IMR-90 (cell line): ENCODE measurements at regions not wholly inside any gene's neighbourhood (a gene's known extent, or its start where the extent isn't known, plus 50 kb on each side); places are given as distances from the start of the nearest gene placed in this dataset.

ENCODE experiments used
- ATAC-seq: fragments of 200-7000 bp; cut with Tn5 transposase; 2 replicates; pipeline ENCODE4 v1.9.1; 2020; ENCODE audit warnings: low read depth, mild to moderate bottlenecking, moderate library complexity
- BruUV-seq: library from RNA; stranded (reverse); fragments of 400-500 nt; replicated peaks from 2 replicates; lab custom pipeline; 2021; lab: Mats Ljungman, UMichigan
- CTCF ChIA-PET: fragments of 300-600 bp; formaldehyde crosslinking; extraction: SDS; loops from one replicate; lab custom pipeline; 2021; ENCODE audit warnings: antibody characterized with exemption; lab: Yijun Ruan, JAX
- POLR2A ChIA-PET: fragments of 300-600 bp; sonication (Branson Sonifier 250); formaldehyde crosslinking; loops from one replicate; lab custom pipeline; 2022; ENCODE audit warnings: antibody characterized with exemption; ENCODE audit not compliant: unreplicated experiment; lab: Charles Lee
- DNase-seq: peaks from one replicate; pipeline ENCODE4 v3.0.0; 2013
- H2AFZ ChIP-seq: replicated peaks from 2 replicates; pipeline ENCODE3; 2013; ENCODE audit warnings: low read length, mild to moderate bottlenecking; ENCODE audit not compliant: poor library complexity
- H2AK5ac ChIP-seq: 2 replicates; pipeline ENCODE4 v1.6.1; 2013; ENCODE audit warnings: low read depth, low read length, inconsistent platforms
- H2AK9ac ChIP-seq: replicated peaks from 2 replicates; pipeline ENCODE3; 2013; ENCODE audit warnings: mild to moderate bottlenecking, low read depth, low read length, moderate library complexity; ENCODE audit not compliant: poor library complexity
- H2BK120ac ChIP-seq: 2 replicates; pipeline ENCODE4 v1.6.1; 2013; ENCODE audit warnings: low read depth, low read length, inconsistent platforms
- H2BK15ac ChIP-seq: 3 replicates; pipeline ENCODE4 v1.6.1; 2013; ENCODE audit warnings: low read depth, low read length, inconsistent platforms
- H2BK20ac ChIP-seq: 2 replicates; pipeline ENCODE4 v1.6.1; 2013; ENCODE audit warnings: low read depth, mild to moderate bottlenecking, inconsistent platforms, low read length, moderate library complexity
- H2BK5ac ChIP-seq: 2 replicates; pipeline ENCODE4 v1.6.1; 2013; ENCODE audit warnings: mild to moderate bottlenecking, low read depth, low read length, inconsistent platforms; ENCODE audit not compliant: poor library complexity, severe bottlenecking
- H3K14ac ChIP-seq: replicated peaks from 2 replicates; pipeline ENCODE4 v1.6.1; 2013; ENCODE audit warnings: low read depth, low read length, inconsistent platforms
- H3K18ac ChIP-seq: 2 replicates; pipeline ENCODE4 v1.6.1; 2013; ENCODE audit warnings: low read depth, low read length, control low read depth
- H3K23ac ChIP-seq: 2 replicates; pipeline ENCODE4 v1.6.1; 2013; ENCODE audit warnings: low read depth, low read length, inconsistent platforms
- H3K27ac ChIP-seq: 2 replicates; pipeline ENCODE4 v1.5.1; 2013; ENCODE audit warnings: mild to moderate bottlenecking, control low read depth, low read length; ENCODE audit not compliant: insufficient read depth
- H3K27me3 ChIP-seq: 2 replicates; pipeline ENCODE4 v1.6.1; 2013; ENCODE audit warnings: low read length; ENCODE audit not compliant: control insufficient read depth, insufficient read depth
- H3K36me3 ChIP-seq: 2 replicates; pipeline ENCODE4 v1.6.1; 2013; ENCODE audit warnings: low read length, mixed read lengths; ENCODE audit not compliant: control insufficient read depth, insufficient read depth
- H3K4ac ChIP-seq: 2 replicates; pipeline ENCODE4 v1.6.1; 2013; ENCODE audit warnings: low read depth, low read length, inconsistent platforms
- H3K4me1 ChIP-seq: 2 replicates; pipeline ENCODE4 v1.6.1; 2013; ENCODE audit warnings: low read length, mixed read lengths; ENCODE audit not compliant: control insufficient read depth, insufficient read depth
- H3K4me2 ChIP-seq: 2 replicates; pipeline ENCODE4 v1.6.1; 2013; ENCODE audit warnings: low read depth, mild to moderate bottlenecking, control low read depth, low read length, moderate library complexity
- H3K4me3 ChIP-seq: 2 replicates; pipeline ENCODE4 v1.5.1; 2013; ENCODE audit warnings: low read depth, mild to moderate bottlenecking, control low read depth, low read length, moderate library complexity; ENCODE audit not compliant: insufficient read depth
- H3K56ac ChIP-seq: 2 replicates; pipeline ENCODE4 v1.6.1; 2013; ENCODE audit warnings: low read length, inconsistent platforms; ENCODE audit not compliant: insufficient read depth; ENCODE audit errors: extremely low read depth
- H3K79me1 ChIP-seq, 2 experiments: 2 replicates each; pipeline ENCODE4 v1.6.1; 2013; ENCODE audit warnings: low read length in 2 of 2, inconsistent platforms in 1 of 2, low read depth in 1 of 2
- H3K9ac ChIP-seq: 2 replicates; pipeline ENCODE4 v1.6.1; 2013; ENCODE audit warnings: low read depth, low read length, control low read depth
- H3K9me1 ChIP-seq: 2 replicates; pipeline ENCODE4 v1.6.1; 2013; ENCODE audit warnings: low read length, inconsistent platforms; ENCODE audit not compliant: insufficient read depth
- H3K9me3 ChIP-seq: 2 replicates; pipeline ENCODE4 v1.6.1; 2013; ENCODE audit warnings: low read length; ENCODE audit not compliant: control insufficient read depth, insufficient read depth
- H4K20me1 ChIP-seq: 2 replicates; pipeline ENCODE4 v1.6.1; 2013; ENCODE audit warnings: low read length, inconsistent platforms; ENCODE audit not compliant: insufficient read depth
- H4K5ac ChIP-seq: 2 replicates; pipeline ENCODE4 v1.6.1; 2013; ENCODE audit warnings: mild to moderate bottlenecking, low read depth, low read length, control low read depth
- H4K8ac ChIP-seq, 2 experiments: 2 replicates each; pipeline ENCODE4 v1.6.1; 2013; ENCODE audit warnings: low read depth in 2 of 2, low read length in 2 of 2, control low read depth in 1 of 2, inconsistent platforms in 1 of 2
- H4K91ac ChIP-seq: 2 replicates; pipeline ENCODE4 v1.6.1; 2013; ENCODE audit warnings: low read depth, low read length, inconsistent platforms; ENCODE audit not compliant: insufficient read depth
- BHLHE40 ChIP-seq: fragments of 150-350 bp; IDR thresholded peaks from 2 replicates; pipeline ENCODE4 v1.6.1; 2016; ENCODE audit warnings: mild to moderate bottlenecking, low read depth, low read length
- CEBPB ChIP-seq: IDR thresholded peaks from 2 replicates; pipeline ENCODE4 v1.6.1; 2012; ENCODE audit warnings: low read depth, low read length, improper control_type of control experiment
- CTCF ChIP-seq: conservative IDR thresholded peaks from 2 replicates; pipeline ENCODE4 v1.5.1; 2012; ENCODE audit warnings: mild to moderate bottlenecking, low read depth, low read length, improper control_type of control experiment
- MAFK ChIP-seq: IDR thresholded peaks from 2 replicates; pipeline ENCODE4 v1.6.1; 2012; ENCODE audit warnings: low read depth, low read length, improper control_type of control experiment
- MAZ ChIP-seq: IDR thresholded peaks from 2 replicates; pipeline ENCODE4 v1.6.1; 2012; ENCODE audit warnings: low read depth, mild to moderate bottlenecking, low read length, improper control_type of control experiment, moderate library complexity, borderline replicate concordance
- RAD21 ChIP-seq: IDR thresholded peaks from 2 replicates; pipeline ENCODE4 v1.6.1; 2012; ENCODE audit warnings: low read length, improper control_type of control experiment
- SMC3 ChIP-seq: fragments of 150-350 bp; IDR thresholded peaks from 2 replicates; pipeline ENCODE4 v1.6.1; 2016; ENCODE audit warnings: low read depth, mild to moderate bottlenecking, antibody characterized with exemption, low read length, moderate library complexity
- WGBS, 2 experiments: methylation state at CpG; one replicate each; pipeline versions ENCODE4 v1.1.5 to v1.1.7; 2013; ENCODE audit warnings: missing lambda C conversion rate in 2 of 2; ENCODE audit not compliant: insufficient read length in 1 of 2; ENCODE audit errors: extremely low coverage in 2 of 2; 5-methylcytosine and 5-hydroxymethylcytosine counted together
- dilution Hi-C: fragments of 300-500 bp; cut with HindIII; formaldehyde crosslinking; loops from one replicate; pipeline ENCODE4 v1.14.3; 2018; ENCODE audit warnings: low sequenced_read_pairs; ENCODE audit not compliant: unreplicated experiment
- in situ Hi-C: fragments of 300-500 bp; cut with MboI; formaldehyde crosslinking; loops from 3 replicates; pipeline ENCODE4 v1.14.3; 2019; ENCODE audit warnings: low sequenced_read_pairs, inconsistent platforms, mixed read lengths
- intact Hi-C: fragments of 100-400 bp; cut with micrococcal nuclease; formaldehyde crosslinking; loops from 2 replicates; pipeline ENCODE4 v1.10.0; 2022
- TF ChIP-seq, protein P1 (sequence below): fragments of 150-350 bp; IDR thresholded peaks from 2 replicates; pipeline ENCODE4 v1.6.1; 2017; ENCODE audit warnings: mild to moderate bottlenecking, antibody characterized with exemption, low read length, low read depth

DNA sequence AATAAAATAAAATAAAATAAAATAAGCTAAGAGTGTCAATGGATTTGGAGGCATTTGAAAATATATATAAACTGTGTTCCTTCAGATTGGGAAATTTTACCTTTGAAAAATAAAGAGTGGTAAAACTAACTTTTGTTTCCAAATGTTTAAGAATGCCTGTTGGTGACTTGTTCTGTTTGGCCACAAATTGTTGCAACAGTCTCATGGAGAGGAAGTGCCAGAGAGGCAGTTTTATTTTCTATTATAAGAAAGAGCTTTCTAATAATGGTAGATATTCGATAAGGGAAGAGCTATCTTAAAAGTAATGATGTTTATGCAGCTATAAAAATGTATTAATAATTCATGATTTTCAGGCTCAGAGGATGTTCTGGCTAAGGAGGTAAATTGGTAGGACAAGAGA, 68.8 kb upstream of the MDGA2 start:
- Histone ChIP-seq H2BK15ac (no peak overlapping the region), H3K27me3 (no peaks in the 10 kb centered on the region), H3K14ac (no peak overlapping the region), H4K91ac (no peak overlapping the region), H3K4ac (no peak overlapping the region), H3K18ac (no peak overlapping the region), H3K27ac (no peak overlapping the region), H2AK9ac (no peak overlapping the region), H4K20me1 (no peaks in the 10 kb centered on the region), H3K79me1 (no peaks in the 10 kb centered on the region), H4K5ac (no peak overlapping the region), H3K9ac (no peak overlapping the region), H3K36me3 (no peaks in the 10 kb centered on the region), H2AK5ac (no peak overlapping the region), H2BK120ac (no peak overlapping the region), H3K4me2 (no peak overlapping the region), H3K56ac (no peak overlapping the region), H4K8ac (no peak overlapping the region), H3K9me3 (0 out of 2 replicates have a peak, but pooled peaks cover 4% of the 10 kb centered on the region), H3K4me1 (no peaks in the 10 kb centered on the region), H3K4me3 (no peak overlapping the region), H3K9me1 (no peaks in the 10 kb centered on the region), H2BK20ac (no peak overlapping the region), H2AFZ (no peak overlapping the region), H3K23ac (no peak overlapping the region), H2BK5ac (no peak overlapping the region)
- intact Hi-C loops (no loop called here), dilution Hi-C loops (no loop called here), in situ Hi-C loops (no loop called here)
- CTCF ChIA-PET: no interaction called here
- no CpG with 5 or more reads among the region's 1 CpG for WGBS, 2 experiments
- no peak for ATAC-seq
- TF ChIP-seq, protein P1, sequence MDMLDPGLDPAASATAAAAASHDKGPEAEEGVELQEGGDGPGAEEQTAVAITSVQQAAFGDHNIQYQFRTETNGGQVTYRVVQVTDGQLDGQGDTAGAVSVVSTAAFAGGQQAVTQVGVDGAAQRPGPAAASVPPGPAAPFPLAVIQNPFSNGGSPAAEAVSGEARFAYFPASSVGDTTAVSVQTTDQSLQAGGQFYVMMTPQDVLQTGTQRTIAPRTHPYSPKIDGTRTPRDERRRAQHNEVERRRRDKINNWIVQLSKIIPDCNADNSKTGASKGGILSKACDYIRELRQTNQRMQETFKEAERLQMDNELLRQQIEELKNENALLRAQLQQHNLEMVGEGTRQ: no peak
- TF ChIP-seq MAFK: no peak
- TF ChIP-seq CEBPB: no peak
- no peak for TF ChIP-seq SMC3
- no peak for TF ChIP-seq BHLHE40
- no peak for TF ChIP-seq MAZ
- TF ChIP-seq CTCF: no peak
- TF ChIP-seq RAD21: no peak
- POLR2A ChIA-PET: no interaction called here
- BruUV-seq: no TSS peak
- no peak for DNase-seq
